Neuronal stem cell (in vitro differentiated cells): ENCODE measurements at regions not wholly inside any gene's neighbourhood (a gene's known extent, or its start where the extent isn't known, plus 50 kb on each side); places are given as distances from the start of the nearest gene placed in this dataset.

Experiments
- DNase-seq: peaks from one replicate; pipeline ENCODE4 v3.0.0-alpha.2; 2013; ENCODE audit warnings: low spot score
- H2AFZ ChIP-seq: one replicate; pipeline ENCODE4 v1.6.1; 2013; ENCODE audit warnings: mild to moderate bottlenecking, low read length, inconsistent platforms
- H2AK5ac ChIP-seq: 2 replicates; pipeline ENCODE4 v1.6.1; 2013; ENCODE audit warnings: low read depth, mild to moderate bottlenecking, inconsistent platforms, low read length, moderate library complexity, mixed read lengths
- H2BK120ac ChIP-seq: 2 replicates; pipeline ENCODE4 v1.6.1; 2013; ENCODE audit warnings: low read depth, mild to moderate bottlenecking, inconsistent platforms, low read length, moderate library complexity, mixed read lengths
- H2BK12ac ChIP-seq: one replicate; pipeline ENCODE4 v1.6.1; 2013; ENCODE audit warnings: low read length, inconsistent platforms
- H2BK15ac ChIP-seq: 2 replicates; pipeline ENCODE4 v1.6.1; 2013; ENCODE audit warnings: mild to moderate bottlenecking, low read length, inconsistent platforms, mixed read lengths
- H2BK5ac ChIP-seq: one replicate; pipeline ENCODE4 v1.6.1; 2013; ENCODE audit warnings: inconsistent platforms, mild to moderate bottlenecking, low read length, moderate library complexity
- H3K14ac ChIP-seq: one replicate; pipeline ENCODE4 v1.6.1; 2013; ENCODE audit warnings: low read length, inconsistent platforms
- H3K18ac ChIP-seq: 2 replicates; pipeline ENCODE4 v1.6.1; 2013; ENCODE audit warnings: low read length, inconsistent platforms
- H3K23ac ChIP-seq: 2 replicates; pipeline ENCODE4 v1.6.1; 2013; ENCODE audit warnings: low read depth, mild to moderate bottlenecking, mixed read lengths, low read length, inconsistent platforms; ENCODE audit not compliant: poor library complexity
- H3K27ac ChIP-seq: replicated peaks from 3 replicates; pipeline ENCODE4 v1.5.1; 2013; ENCODE audit warnings: low read length, inconsistent platforms
- H3K27me3 ChIP-seq, 3 experiments: 2 replicates each; pipeline ENCODE4 v1.6.1; 2013; ENCODE audit warnings: low read length in 3 of 3, mild to moderate bottlenecking in 2 of 3, inconsistent platforms in 1 of 3, low read depth in 1 of 3, mixed read lengths in 1 of 3, moderate library complexity in 1 of 3; ENCODE audit not compliant: control insufficient read depth in 3 of 3, insufficient read depth in 3 of 3
- H3K36me3 ChIP-seq, 2 donors: replicated peaks in 1 of 2; 2 replicates each; pipeline ENCODE4 v1.6.1; 2013; ENCODE audit warnings: low read length in 2 of 2; ENCODE audit not compliant: control insufficient read depth in 2 of 2, insufficient read depth in 2 of 2
- H3K4ac ChIP-seq: 2 replicates; pipeline ENCODE4 v1.6.1; 2013; ENCODE audit warnings: inconsistent platforms, mild to moderate bottlenecking, low read length, moderate library complexity
- H3K4me1 ChIP-seq, 2 donors: 1 replicate in 1 of 2; 2 replicates in 1 of 2; pipeline ENCODE4 v1.6.1; 2013; ENCODE audit warnings: low read length in 2 of 2, low read depth in 1 of 2; ENCODE audit not compliant: control insufficient read depth in 2 of 2, insufficient read depth in 1 of 2
- H3K4me2 ChIP-seq: one replicate; pipeline ENCODE4 v1.6.1; 2013; ENCODE audit warnings: mild to moderate bottlenecking, low read length, inconsistent platforms; ENCODE audit not compliant: insufficient read depth, poor library complexity, severe bottlenecking
- H3K4me3 ChIP-seq, 2 donors: 2 replicates each; pipeline ENCODE4 v1.5.1; 2013; ENCODE audit warnings: low read length in 2 of 2, mild to moderate bottlenecking in 2 of 2, inconsistent platforms in 1 of 2, moderate library complexity in 1 of 2
- H3K79me1 ChIP-seq: one replicate; pipeline ENCODE4 v1.6.1; 2013; ENCODE audit warnings: low read depth, mild to moderate bottlenecking, inconsistent platforms, low read length, moderate library complexity
- H3K9ac ChIP-seq: one replicate; pipeline ENCODE4 v1.6.1; 2013; ENCODE audit warnings: mild to moderate bottlenecking, low read depth, low read length, inconsistent platforms; ENCODE audit not compliant: poor library complexity
- H3K9me3 ChIP-seq, 2 donors: replicated peaks in 1 of 2; 2 replicates each; pipeline versions ENCODE3 to v1.6.1; 2013; ENCODE audit warnings: low read length in 2 of 2, mild to moderate bottlenecking in 2 of 2, inconsistent platforms in 1 of 2, low read depth in 1 of 2, mixed read lengths in 1 of 2, moderate library complexity in 1 of 2; ENCODE audit not compliant: control insufficient read depth in 2 of 2, insufficient read depth in 1 of 2
- H4K8ac ChIP-seq: one replicate; pipeline ENCODE4 v1.6.1; 2013; ENCODE audit warnings: low read depth, mild to moderate bottlenecking, inconsistent platforms, low read length, moderate library complexity
- H4K91ac ChIP-seq: one replicate; pipeline ENCODE4 v1.6.1; 2013; ENCODE audit warnings: low read length, low read depth, mild to moderate bottlenecking, inconsistent platforms; ENCODE audit not compliant: poor library complexity
- WGBS, 2 donors: extraction: QIAGEN DNeasy Blood & Tissue Kit; methylation state at CpG; one replicate each; pipeline ENCODE4 v1.1.7; 2013; ENCODE audit warnings: missing lambda C conversion rate in 2 of 2, mixed read lengths in 1 of 2; ENCODE audit not compliant: insufficient read length in 2 of 2, insufficient replicate concordance in 1 of 2; ENCODE audit errors: extremely low coverage in 2 of 2; 5-methylcytosine and 5-hydroxymethylcytosine counted together

GRCh38 chr5:62682059-62682458, 103.4 kb downstream of the LRRC70 start:
- WGBS, 2 donors, result no CpG with 5 or more reads among the region's 2 CpGs
- Histone ChIP-seq H4K91ac (no peak overlapping the region), H2BK12ac (no peak overlapping the region), H2BK120ac (no peak overlapping the region), H4K8ac (no peak overlapping the region), H3K4me2 (no peak overlapping the region), H2BK15ac (no peak overlapping the region), H3K4me1 (no peaks in the 10 kb centered on the region), H3K9ac (no peak overlapping the region), H3K79me1 (peaks cover 1% of the 10 kb centered on the region), H2AFZ (no peak overlapping the region), H3K18ac (no peak overlapping the region), H3K27me3 (no peaks in the 10 kb centered on the region), H3K27ac (no peak overlapping the region), H2AK5ac (no peak overlapping the region), H2BK5ac (no peak overlapping the region), H3K4ac (no peak overlapping the region), H3K4me3 (no peak overlapping the region), H3K36me3 (no peaks in the 10 kb centered on the region), H3K23ac (no peak overlapping the region), H3K14ac (no peak overlapping the region), H3K9me3 (peaks cover 6 to 9% of the 10 kb centered on the region in 2 donors)
- DNase-seq, result no peak

DNA sequence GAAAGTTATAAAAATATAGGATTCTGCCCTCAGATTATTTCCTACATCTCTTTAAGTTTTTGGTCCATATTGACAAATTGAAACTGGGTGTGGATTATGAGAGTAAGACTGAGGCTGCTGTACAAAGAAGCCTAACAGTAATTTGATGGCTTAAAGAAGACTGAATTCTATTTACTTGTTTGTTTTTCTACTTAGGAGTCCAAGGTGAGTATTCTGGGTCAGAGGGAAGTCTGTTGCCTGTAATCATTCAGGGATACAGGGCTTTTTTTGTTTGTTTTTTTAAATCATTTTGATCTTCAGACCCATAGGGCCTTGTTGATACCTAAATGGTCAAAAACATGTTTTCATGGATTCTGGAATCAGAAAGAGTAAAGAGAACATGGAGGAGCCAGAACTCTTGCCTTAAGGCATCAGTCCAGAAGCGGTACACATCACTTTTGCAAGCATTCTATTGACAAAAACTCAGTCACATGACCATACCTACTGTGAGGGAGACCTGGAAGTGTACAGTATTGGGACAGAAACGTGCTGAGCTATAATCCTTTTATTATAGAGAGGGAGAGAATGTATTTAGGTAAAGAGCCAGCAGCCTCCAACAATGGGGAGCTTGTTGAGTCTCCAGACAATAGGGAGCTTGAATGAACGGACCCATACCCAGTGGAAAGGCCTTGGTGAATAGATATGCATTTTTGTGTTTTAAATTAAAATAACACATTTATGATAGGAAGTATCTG, 102.7 kb downstream of the LRRC70 start:
- Histone ChIP-seq H2BK120ac (no peak overlapping the region), H2AK5ac (no peak overlapping the region), H3K4me1 (no peaks in the 10 kb centered on the region), H2BK15ac (no peak overlapping the region), H2BK12ac (no peak overlapping the region), H3K18ac (no peak overlapping the region), H3K14ac (no peak overlapping the region), H4K8ac (no peak overlapping the region), H3K9ac (no peak overlapping the region), H4K91ac (no peak overlapping the region), H3K4me3 (no peak overlapping the region), H2AFZ (no peak overlapping the region), H3K4ac (no peak overlapping the region), H3K36me3 (no peaks in the 10 kb centered on the region), H3K23ac (no peak overlapping the region), H3K27me3 (no peaks in the 10 kb centered on the region), H3K27ac (no peak overlapping the region), H3K79me1 (peaks cover 1% of the 10 kb centered on the region), H3K9me3 (peaks cover 6 to 7% of the 10 kb centered on the region in 2 donors), H3K4me2 (no peak overlapping the region), H2BK5ac (no peak overlapping the region)
- WGBS, 2 donors, result no CpG with 5 or more reads among the region's 3 CpGs
- no peak for DNase-seq

DNA sequence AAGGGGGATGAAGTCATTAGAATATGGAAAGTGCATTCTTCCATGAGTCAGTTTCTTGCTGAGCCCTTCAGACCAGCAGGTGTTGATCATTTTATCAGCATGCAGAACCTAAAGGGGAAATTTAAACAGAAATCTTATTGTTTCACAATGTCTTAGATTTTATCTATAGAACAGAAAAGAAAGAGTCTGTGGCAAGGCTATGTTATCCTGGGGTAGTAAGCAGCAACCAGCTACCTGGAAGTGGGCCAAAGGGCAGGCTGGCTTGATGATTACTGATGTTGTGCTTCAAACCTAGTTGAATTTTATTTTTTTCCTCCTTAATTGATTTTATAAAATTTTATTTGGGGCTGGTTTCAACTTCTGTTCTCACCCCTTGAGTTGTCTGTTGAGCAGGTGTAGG, 101.5 kb downstream of the LRRC70 start:
- Histone ChIP-seq H2BK12ac (no peak overlapping the region), H3K4me1 (no peaks in the 10 kb centered on the region), H2BK15ac (no peak overlapping the region), H3K14ac (no peak overlapping the region), H3K18ac (no peak overlapping the region), H3K4ac (no peak overlapping the region), H3K23ac (no peak overlapping the region), H2AK5ac (no peak overlapping the region), H3K79me1 (peaks cover 1% of the 10 kb centered on the region), H2BK5ac (no peak overlapping the region), H3K9ac (no peak overlapping the region), H3K27me3 (no peaks in the 10 kb centered on the region), H4K8ac (no peak overlapping the region), H3K36me3 (no peaks in the 10 kb centered on the region), H3K9me3 (peaks cover 6 to 7% of the 10 kb centered on the region in 2 donors), H3K27ac (no peak overlapping the region), H4K91ac (no peak overlapping the region), H2BK120ac (no peak overlapping the region), H3K4me2 (no peak overlapping the region), H2AFZ (no peak overlapping the region), H3K4me3 (no peak overlapping the region)
- no peak for DNase-seq
